GM10248 (cell line): ENCODE measurements at regions not wholly inside any gene's neighbourhood (a gene's known extent, or its start where the extent isn't known, plus 50 kb on each side); places are given as distances from the start of the nearest gene placed in this dataset.

ENCODE experiments used
- CTCF ChIA-PET: fragments of 300-600 bp; sonication (Branson Sonifier 250); formaldehyde crosslinking; extraction: SDS; loops from one replicate; lab custom pipeline; 2021; ENCODE audit warnings: antibody characterized with exemption; lab: Yijun Ruan, JAX
- POLR2A ChIA-PET: fragments of 350-650 bp; sonication (Branson Sonifier 250); formaldehyde crosslinking; extraction: SDS; loops from one replicate; lab custom pipeline; 2020; ENCODE audit warnings: antibody characterized with exemption; lab: Yijun Ruan, JAX
- DNase-seq: peaks from one replicate; pipeline ENCODE4 v3.0.0; 2012; ENCODE audit errors: extremely low spot score
- CTCF ChIP-seq: IDR thresholded peaks from 2 replicates; pipeline ENCODE4 v1.5.1; 2012; ENCODE audit warnings: mild to moderate bottlenecking, low read depth; ENCODE audit errors: extremely low read depth, missing control alignments, control extremely low read depth

DNA sequence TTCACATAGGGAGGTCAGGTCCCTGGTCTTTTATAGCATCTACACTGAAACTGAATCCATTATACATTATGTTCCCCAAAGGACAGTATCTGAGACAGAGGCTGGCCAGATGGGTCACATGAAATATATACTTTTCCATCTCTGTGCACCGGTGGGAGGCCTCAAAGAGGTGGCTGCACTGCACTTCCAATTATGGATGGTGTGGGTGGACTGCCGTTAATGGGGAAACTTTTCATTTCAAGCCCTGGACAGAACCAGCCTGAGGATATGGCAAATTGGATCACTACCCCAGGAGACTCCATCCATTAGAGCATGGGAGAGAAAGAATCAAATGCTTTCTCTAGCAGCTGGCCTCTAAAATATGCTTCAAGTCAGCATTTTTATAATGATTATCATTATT, 280.5 kb upstream of the OPRM1 start:
- ChIA-PET CTCF (interaction anchor here (0.9 to 1.9 kb wide), 2 partner anchors 8 to 16 kb away, joined by 3 to 5 read pairs; no protein-coding TSS in a partner anchor), POLR2A (no interaction called here)
- no peak for DNase-seq
- TF ChIP-seq CTCF = no peak

GRCh38 chr6:153735761-153736160, 303.3 kb upstream of the OPRM1 start:
- POLR2A ChIA-PET = no interaction called here
- DNase-seq = no peak
- CTCF ChIA-PET = no interaction called here
- no peak for TF ChIP-seq CTCF

GRCh38 chr6:153729189-153729588, 309.9 kb upstream of the OPRM1 start:
- POLR2A ChIA-PET = no interaction called here

DNA sequence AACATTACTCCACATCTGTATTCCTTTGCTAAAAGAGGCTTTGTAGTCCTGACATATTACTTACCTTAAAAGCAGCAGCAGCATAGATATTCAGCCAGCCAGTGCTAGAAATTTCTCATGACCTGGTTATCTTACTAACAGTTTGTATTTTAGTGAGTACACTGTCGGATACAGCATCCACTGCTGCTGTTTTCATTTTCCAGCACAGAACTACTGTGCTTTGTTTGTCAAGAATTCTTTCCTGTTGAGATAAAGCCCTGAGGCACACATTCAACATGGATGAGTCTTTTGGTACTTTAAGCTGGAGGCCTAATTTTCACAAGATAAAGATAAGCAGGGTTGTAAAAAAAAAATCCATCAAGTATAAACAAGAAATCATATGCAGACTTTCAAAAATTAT, 311.2 kb upstream of the OPRM1 start:
- ChIA-PET POLR2A (no interaction called here), CTCF (no interaction called here)
- TF ChIP-seq CTCF = no peak
- no peak for DNase-seq

More at GRCh38 chr6:153729189-153729588, 309.9 kb upstream of the OPRM1 start:
- CTCF ChIA-PET = no interaction called here
- TF ChIP-seq CTCF = no peak
- DNase-seq = no peak

DNA sequence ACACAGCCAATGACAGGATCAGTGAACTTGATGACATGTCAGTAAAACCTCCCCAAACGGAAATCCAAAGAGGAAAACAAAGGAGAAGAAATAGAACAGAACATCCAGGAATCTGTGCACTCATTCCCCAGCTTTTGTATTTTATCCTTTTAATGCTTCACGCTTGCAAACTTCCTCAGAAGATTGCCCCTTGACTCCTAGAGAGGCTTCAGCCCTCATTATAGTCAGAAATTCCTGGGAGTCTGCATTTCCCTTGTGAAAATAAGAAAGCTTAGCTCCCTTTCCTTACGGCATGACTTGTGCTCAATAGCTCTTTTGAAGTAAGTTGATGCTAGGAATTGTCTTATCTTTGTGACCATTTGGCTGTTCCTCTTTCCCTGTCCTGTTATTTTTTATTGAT, 313.6 kb upstream of the OPRM1 start:
- no peak for DNase-seq
- ChIA-PET CTCF (no interaction called here), POLR2A (no interaction called here)
- no peak for TF ChIP-seq CTCF

GRCh38 chr6:153720732-153721131, 318.3 kb upstream of the OPRM1 start:
- TF ChIP-seq CTCF = no peak
- no peak for DNase-seq
- CTCF ChIA-PET = no interaction called here
- POLR2A ChIA-PET = no interaction called here

GRCh38 chr6:153705429-153705828, 333.6 kb upstream of the OPRM1 start:
- DNase-seq = no peak
- no peak for TF ChIP-seq CTCF
- CTCF ChIA-PET = no interaction called here
- POLR2A ChIA-PET = no interaction called here
